GM19395 (cell line): ENCODE measurements at regions not wholly inside any gene's neighbourhood (a gene's known extent, or its start where the extent isn't known, plus 50 kb on each side); places are given as distances from the start of the nearest gene placed in this dataset.

ENCODE experiments used
- ATAC-seq: cut with Tn5 transposase; IDR thresholded peaks from one replicate; pipeline ENCODE4 v1.9.1; 2021; ENCODE audit warnings: mild to moderate bottlenecking, moderate library complexity; ENCODE audit not compliant: unreplicated experiment

GRCh38 chr13:22082030-22082429, 411.2 kb downstream of the FGF9 start:
- no peak for ATAC-seq

DNA sequence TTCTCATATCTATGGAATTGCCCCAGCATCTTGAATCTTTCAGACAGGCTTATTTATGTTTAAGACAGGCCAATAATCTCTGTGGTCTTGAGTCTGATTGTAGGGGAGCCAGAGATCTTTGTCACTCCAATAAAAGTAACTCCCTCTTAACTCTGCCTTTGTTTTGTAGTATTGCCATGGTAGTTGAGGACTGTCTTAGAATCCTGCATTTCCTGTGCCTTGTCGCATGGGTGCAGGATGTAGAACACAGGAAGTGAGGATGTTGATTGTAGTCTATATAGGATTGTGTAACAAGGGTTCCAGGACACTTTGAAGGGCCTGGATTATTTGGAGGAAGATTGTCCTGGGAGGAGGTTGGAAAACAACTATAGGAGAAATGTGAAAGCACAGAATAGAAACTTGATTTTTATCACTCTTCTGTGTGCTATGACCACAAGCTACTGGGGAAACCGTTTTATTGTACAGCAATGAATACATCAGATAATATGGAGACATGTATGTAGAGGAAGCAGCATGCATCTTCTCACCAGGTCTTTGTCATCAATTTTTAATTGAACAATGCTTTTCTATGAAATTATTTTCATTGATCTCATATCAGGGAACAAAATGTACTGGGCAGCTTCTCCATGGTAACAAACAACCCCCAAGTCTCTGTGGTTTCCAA, 411.7 kb downstream of the FGF9 start:
- no peak for ATAC-seq

- no peak for ATAC-seq
These were observed 414.1 kb downstream of the FGF9 start for GRCh38 chr13:22085001-22085400.

DNA sequence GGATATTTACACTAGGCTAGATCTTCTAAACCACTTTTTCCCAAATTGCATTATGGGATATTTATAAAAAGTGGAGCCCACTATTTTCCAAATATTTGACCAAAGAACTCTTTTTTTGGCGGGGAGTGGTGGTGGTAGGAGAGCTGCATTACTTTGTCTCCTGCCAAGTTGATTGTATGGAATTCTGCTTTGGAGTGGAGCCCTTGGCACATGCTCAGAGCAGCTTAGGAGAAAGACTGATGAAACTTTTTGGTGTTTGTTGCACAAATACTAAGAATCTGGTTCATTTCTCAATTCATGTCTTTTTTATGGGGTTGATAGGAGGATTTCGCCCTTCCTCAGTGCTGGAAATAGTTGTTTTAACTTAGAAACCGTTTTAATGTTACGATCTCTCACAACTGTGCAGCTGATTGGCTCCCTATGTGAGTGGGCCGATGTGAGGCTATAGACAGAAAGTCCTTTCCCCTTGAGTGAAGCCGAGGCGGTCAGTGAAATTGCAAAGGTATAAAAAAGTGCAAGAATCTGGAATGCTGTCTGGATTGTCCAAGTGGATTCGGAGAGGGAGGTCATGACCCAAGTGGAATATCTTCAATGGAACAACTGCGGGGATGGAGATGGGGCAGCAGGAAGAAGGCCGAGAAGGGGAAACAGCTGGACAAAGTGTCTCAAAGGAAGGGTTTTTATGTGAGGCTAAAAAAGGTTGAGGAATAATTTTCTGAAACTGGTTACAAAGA, 415.9 kb downstream of the FGF9 start:
- ATAC-seq = no peak

GRCh38 chr13:22090106-22090505, 419.2 kb downstream of the FGF9 start:
- no peak for ATAC-seq

GRCh38 chr13:22091222-22091970, 420.5 kb downstream of the FGF9 start:
- ATAC-seq = no peak

DNA sequence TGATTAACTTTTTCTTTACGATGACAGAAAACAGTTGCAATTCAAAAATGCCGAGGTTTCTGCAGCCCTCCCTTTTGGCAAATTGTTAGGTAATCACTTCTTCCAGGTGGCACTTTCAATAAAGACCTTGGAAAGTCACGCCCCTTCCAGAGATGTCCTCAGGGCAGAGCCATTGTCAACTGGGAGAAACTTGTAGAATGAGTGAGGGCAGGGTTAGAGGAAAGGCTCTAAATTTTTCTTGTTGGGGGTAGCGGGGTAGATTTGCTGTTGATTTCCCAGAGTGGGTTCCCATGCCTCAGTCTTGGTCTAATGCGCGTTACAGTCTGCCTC, 421.1 kb downstream of the FGF9 start:
- no peak for ATAC-seq

DNA sequence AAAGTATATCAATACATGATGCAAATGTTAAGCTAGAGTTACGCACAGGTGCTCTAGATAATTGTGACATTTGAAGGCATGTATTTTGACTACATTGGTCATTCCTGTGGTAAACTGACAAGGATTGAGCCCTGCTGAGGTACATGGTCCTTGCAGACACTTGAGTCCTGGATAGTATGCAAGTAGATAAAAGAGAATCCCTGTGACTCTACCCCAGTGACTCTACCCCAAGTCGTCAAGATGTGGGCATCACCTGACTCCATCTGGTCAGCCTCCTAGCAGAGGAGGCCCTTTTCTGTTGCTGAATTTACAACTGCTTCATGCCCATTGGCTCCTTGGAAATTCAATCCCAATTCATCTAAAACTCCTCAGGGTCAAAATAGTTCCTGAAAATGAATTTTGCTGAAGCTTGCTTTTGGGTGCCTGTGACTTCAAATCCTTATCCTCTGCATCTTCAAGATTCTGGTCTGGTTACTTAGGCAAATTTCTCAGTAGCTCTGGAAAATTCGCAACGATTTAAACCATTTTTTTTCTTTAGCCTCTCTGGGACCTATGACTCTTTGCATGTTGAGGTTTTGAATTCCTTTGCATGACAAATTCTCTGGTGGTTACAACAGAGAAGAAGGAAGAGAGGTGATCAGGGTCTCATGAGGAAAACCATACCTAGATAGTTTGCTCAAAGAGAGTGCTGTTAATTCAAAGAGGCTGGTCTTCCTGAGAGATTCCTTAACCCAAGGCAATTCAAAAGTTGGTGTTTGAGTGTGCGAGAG, 422.1 kb downstream of the FGF9 start:
- ATAC-seq = no peak

DNA sequence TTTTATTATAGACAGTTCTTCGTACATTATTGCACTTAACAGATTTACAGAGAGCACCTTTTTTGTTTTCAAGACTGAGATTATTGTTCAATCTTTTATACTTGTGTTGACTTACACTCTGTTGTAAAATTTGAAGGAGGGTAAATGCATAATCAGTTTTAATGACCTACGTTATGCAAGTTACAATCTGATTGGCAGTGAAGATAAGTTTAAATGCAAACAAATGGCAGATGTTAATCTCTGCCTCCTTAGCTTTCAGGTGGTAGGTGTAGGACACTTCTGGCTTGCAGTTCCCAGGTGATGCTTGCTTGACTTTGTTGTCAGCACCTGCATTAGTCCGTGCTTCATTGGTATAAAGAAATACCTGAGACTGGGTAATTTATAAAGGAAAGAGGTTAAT, 424.9 kb downstream of the FGF9 start:
- ATAC-seq = no peak

DNA sequence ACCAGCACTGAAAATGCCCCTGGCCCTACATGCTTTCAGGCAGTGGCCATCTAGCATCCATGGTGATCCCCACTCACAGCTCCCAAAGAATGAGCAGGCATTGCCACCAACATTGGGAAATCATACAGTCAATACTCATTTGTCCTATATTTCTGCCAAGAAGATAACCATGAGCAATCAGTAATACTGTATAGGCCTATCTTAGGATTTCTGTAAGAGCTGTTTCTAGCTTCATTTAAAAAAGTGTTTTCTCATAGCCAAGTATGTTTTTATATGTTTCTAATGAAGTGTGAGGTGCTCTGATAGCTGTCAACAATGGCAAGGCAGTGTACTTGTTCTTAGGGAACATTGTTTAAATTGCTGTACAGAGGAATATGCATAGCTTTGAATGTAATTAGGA, 428.7 kb downstream of the FGF9 start:
- no peak for ATAC-seq

DNA sequence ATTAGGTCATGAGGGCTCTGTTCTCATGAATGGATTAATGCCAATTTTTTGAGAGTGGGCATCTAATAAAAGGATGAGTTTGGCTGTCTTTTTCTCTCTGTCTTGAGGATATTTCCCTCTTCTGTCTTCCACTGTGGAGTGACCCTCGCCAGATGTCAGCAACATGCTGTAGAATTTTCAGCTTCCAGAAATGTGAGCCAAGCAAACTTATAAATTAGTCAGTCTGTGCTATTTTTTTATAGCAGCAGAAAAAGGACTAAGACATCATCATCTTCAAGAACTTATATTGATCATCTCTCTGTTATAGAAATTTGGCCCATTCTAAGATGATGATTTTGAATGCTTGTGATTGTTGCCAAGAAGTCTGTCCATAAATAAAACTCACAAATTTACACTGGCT, 431.4 kb downstream of the FGF9 start:
- no peak for ATAC-seq

DNA sequence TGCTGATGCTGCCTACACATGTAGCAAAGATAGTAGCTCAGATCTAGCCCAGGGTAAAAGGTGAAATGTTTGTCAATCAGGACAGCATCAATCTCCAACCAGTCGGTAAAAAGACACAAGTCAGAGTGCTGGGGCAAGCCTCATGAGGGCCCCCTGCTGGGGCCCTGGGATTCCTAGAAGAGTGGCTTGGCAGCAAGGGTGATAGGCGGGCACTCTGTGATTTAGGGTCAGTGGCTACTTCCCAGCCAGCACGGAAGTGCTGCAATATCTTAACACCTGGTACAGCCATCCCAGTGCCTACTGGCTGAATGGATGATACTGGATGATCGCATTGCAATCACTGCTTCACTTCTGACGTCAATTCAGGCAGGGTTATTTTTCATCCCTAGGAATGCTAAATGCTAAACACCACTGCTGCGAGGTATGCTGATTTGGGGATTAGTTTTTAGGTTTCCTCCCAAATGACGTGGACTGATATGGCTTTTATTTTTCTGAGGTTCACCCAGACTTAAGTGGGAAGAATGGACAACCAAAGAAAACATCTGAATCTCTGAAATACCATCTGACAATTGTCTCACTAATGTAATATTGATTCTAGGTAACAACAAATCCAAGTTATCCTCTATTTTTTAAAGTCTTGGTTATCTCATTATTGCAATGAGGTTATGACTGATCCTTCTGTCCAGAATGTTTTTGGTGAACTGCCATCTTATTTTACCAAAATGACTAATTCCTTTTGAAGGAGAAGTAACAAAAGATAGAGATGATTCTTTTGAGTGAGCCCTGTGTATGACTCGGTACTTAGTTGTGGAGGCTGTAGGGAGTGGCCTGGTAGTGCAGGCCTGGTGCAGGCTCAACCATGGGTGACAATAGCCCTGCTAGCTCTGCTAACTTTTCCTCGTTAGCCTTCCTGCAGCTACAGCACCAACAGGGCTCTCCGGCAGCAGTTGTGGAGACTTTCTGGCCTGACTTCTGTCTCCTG, 432.5 kb downstream of the FGF9 start:
- ATAC-seq = no peak

GRCh38 chr13:22106058-22106457, 435.2 kb downstream of the FGF9 start:
- ATAC-seq = no peak

DNA sequence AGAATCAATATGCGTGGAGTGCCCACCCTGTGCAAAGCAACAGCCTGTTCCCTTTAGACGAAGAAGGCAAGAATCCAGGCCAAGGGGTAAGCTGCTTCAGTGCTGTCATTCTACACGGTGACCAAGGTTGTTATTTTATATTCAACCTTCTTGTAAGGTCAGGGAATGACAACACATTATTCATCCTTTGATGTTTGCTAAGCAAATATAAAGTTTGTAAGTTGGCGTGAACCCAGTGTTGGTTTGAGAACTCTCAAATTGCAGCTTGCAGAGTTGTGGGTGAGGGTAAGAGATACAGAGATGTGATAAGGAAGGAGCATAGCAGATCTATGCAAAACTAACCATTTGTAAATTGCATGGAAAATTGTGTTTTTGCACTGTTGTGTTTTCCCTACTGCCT, 436.7 kb downstream of the FGF9 start:
- ATAC-seq = no peak

GRCh38 chr13:22108283-22108942, 437.5 kb downstream of the FGF9 start:
- ATAC-seq = no peak

- no peak for ATAC-seq
These were observed 438.1 kb downstream of the FGF9 start for GRCh38 chr13:22108979-22109378.

- ATAC-seq = no peak
These were observed 439.5 kb downstream of the FGF9 start for GRCh38 chr13:22110368-22110767.

GRCh38 chr13:22111152-22111783, 440.4 kb downstream of the FGF9 start:
- no peak for ATAC-seq

DNA sequence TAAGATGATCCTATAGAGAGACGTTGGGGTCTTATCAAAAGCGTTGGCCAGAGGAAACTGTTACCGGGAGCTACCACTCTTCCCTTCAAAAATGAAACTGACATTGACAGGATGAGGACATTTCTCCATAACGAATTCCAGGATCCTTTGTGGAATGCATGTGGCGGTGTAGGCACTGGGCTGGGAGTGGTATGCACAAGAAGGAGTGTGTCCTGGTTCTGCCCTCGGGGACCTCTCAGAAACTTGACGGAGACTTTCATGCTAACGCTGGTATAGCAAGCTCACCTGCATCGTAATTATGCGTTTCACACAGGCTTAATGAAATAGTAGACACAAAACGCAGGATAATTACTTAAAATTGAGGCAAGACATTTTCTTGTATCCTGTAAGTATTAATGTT, 441.1 kb downstream of the FGF9 start:
- no peak for ATAC-seq
